SKM-1 (cell line): ENCODE measurements at regions not wholly inside any gene's neighbourhood (a gene's known extent, or its start where the extent isn't known, plus 50 kb on each side); places are given as distances from the start of the nearest gene placed in this dataset.

ENCODE experiments used
- DNase-seq: peaks from one replicate; lab custom pipeline; 2025; ENCODE audit not compliant: unreplicated experiment; lab: John Stamatoyannopoulos, UW

- no peak for DNase-seq
Measured at GRCh38 chr11:29783506-29783905, 233.3 kb downstream of the KCNA4 start.

GRCh38 chr11:29782447-29782846 is 234.4 kb downstream of the KCNA4 start:
- no peak for DNase-seq

- DNase-seq: no peak
Measured at GRCh38 chr11:29781268-29781667, 235.6 kb downstream of the KCNA4 start.

- no peak for DNase-seq
Measured at GRCh38 chr11:29780756-29781155, 236.1 kb downstream of the KCNA4 start.

- no peak for DNase-seq
Measured at GRCh38 chr11:29773656-29774264, 243.1 kb downstream of the KCNA4 start.

DNA sequence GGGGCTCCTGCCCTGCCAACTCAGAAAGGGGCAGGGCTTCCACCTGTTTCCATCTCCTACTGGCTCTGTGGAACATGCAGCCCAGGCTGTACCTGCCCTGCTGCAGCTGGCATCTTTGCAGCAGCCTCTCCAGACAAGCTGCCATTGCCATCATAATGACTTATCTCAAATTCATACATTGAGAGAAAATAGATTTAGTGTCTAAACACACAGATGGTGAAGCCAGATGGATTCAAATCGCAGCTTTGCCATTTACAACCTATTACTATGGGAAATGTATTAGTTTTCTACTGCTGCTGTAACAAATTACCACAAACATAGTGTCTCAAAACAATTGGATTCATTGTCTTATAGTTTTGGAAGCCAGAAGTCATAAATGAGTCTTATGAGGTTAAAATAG is 260.0 kb downstream of the KCNA4 start:
- no peak for DNase-seq

- DNase-seq: no peak
Measured at GRCh38 chr11:29755474-29755873, 261.4 kb downstream of the KCNA4 start.

- DNase-seq: no peak
Measured at GRCh38 chr11:29751618-29752017, 265.2 kb downstream of the KCNA4 start.

DNA sequence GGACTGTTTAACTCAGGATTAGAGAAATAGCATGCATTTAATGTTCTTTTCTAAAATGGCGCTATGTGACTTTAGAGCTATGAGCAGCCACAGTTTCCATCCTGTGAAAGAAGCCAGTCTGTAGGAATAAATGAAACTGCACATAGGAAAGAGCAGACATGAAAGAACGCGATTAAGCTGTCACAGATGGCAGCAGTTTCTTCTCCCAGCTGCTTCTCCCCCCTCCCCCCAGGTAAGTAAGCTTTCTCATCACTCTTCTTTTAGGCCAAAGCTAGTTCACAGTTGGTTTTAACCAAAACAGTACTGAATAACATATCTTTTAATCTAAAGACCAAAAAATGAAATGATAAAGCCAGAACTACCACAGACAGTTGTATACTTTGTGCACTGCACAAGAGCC is 266.4 kb downstream of the KCNA4 start:
- DNase-seq: no peak

DNA sequence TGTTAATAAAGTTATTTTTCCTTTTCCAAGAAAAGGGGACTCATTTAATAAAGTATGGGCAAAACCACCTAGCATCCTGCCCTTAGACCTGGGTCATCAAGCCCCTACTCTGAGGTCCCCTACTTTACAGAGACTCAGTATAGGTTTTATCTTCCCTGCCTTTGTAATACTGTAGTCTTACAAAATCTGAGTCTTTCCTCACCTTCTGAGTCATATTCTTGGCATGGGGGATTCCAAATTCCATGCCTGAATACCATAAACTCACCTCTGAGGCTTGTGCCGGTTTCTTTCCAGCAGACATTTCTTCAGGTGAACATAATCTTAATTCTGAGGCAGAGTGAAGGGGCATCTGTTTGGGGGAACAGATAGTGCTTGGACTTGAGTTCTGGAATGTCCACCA is 282.5 kb downstream of the KCNA4 start:
- no peak for DNase-seq

DNA sequence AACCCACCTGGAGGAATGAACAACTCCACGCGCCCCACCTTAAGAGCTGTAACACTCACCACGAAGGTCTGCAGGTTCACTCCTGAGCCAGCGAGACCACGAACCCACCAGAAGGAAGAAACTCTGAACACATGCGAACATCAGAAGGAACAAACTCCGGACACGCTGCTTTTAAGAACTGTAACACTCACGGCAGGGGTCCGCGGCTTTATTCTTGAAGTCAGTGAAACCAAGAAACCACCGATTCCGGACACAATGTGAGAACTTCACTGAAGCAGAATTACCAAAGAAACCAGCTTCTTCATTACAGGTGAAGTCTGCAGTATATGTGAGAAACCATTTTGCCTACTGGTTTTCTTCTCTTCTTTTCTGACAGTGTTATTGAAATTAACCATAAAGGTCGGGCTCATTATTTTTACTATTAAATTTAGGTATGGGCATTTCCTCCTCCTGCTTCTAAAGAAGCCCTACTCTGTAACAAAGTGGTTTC is 303.0 kb downstream of the KCNA4 start:
- DNase-seq: no peak

DNA sequence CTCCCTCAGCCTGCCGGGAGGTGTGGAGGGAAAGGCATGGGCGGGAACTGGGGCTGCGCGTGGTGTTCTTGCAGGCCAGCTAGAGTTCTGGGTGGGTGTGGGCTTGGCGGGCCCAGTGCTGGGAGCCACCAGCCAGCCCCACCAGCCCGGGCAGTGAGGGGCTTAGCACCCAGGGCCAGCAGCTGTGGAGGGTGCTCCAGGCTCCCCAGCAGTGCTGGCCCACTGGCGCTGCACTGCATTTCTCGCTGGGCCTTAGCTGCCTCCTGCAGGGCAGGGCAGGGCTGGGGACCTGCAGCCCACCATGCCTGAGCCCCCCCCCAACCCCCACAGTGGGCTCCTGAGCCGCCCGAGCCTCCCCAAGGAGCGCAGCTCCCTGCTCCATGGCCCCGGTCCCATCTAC is 304.2 kb downstream of the KCNA4 start:
- no peak for DNase-seq

DNA sequence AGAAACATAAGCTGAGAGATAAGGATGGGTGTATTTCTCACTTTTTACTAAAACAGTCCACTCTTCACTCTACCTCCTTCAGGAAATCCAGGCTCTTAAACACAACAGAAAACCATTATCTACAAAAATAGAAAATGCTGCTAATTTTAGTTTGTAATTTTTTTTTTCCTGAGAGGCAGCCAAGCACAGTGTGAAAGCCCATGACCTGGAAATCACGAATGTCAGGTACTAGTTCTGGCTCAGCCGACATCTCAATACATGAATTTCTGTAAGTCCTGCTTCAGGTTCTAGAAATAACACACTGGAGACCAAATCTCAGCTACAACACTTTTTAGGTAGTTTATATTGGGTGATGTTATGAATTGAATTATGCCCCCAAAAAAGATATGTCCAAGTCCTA is 308.9 kb downstream of the KCNA4 start:
- no peak for DNase-seq

DNA sequence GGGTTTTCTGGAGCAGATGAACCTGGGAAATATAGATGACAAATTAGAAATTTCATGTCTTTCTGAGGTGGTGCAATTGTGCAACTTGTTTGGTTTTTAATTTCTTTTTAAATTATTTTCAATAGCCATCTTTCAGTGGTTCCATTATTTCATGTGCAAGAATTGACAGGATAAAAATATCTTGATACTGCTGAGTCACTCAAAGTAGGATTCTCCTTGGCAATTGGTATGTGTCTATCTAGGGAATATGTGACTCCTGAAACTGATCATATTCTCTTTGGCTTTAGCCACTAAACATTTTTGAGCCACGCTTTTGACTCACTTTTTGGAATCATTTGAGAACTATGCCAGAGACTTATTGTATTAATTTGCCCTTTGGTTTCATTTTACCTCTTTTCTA is 331.5 kb downstream of the KCNA4 start:
- DNase-seq: no peak

- DNase-seq: no peak
Measured at GRCh38 chr11:29682856-29683255, 334.0 kb downstream of the KCNA4 start.

DNA sequence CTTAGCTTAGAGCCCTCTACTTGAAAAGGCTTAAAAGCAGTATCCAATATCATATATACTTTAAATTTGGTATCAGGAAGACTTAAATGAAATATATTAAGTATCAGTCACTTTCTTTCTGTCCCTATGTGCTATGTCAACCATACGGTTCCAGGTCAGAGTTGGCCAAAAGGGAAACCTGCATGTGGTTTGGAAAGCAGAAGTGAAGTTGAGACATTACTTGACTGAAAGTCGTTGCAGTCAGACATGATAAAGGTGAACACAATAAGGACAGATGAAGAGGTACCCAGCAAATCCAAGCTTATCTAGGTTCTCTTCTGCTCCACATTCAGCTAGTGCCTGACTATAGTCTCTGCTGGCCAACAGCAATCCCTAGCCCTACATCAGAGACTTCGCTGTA is 336.8 kb downstream of the KCNA4 start:
- DNase-seq: no peak

GRCh38 chr11:29676993-29677392 is 339.8 kb downstream of the KCNA4 start:
- DNase-seq: no peak

- no peak for DNase-seq
Measured at GRCh38 chr11:29669310-29669709, 347.5 kb downstream of the KCNA4 start.

DNA sequence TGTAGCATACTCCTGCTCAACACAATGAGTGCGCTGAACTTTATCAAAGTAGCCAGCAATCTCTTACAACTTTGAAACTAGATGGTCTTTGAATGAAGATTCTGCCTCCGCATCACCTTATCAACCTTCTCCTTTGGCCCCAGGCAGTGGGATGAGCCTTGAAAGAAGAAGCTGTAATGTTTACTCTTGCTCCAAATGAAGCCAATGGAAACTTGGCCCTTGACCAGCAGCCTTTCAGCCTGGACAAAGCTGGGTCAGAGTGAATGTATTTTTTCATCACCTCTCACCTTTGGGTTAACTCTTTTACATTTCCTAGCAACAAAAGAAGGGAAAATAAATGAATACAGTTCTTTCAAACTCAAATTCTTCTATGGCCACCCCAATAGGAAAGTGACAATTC is 359.1 kb downstream of the KCNA4 start:
- DNase-seq: no peak

GRCh38 chr11:29656597-29656996 is 360.2 kb downstream of the KCNA4 start:
- DNase-seq: no peak

DNA sequence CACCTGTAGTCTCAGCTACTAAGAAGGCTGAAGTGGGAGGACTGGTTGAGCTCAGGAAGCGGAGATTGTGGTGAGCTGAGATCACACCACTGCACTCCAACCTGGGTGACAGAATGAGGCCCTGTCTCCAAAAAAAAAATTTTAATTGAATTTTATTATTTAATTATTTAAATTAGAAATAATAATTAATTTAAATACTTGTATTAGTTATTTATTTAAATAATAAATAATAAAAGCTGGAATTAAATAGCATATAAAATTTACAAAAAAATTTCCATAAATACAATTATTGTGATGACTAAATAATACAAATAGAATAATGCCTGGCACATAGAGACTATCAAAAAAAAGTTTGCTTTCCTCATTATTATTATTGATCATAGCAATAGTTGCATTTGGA is 371.5 kb downstream of the KCNA4 start:
- DNase-seq: no peak

DNA sequence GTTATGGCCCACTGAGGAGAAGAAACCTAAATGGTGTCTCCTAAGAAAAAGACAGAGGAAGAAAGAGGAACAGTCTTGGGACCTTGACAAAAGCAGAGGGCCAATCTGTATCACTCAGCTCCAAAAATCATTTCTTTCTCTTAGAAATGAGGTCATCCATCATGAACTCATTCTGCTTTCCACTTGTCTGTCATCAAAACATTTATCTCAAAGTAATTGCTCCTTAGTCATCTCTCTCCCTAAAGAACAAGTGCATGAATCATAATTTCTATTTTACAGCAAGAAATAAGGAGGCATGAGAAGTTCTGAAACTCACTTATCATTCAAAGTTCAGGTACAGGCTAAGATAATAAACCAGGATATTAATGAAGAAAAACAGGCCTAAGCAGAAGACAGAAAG is 375.6 kb downstream of the KCNA4 start:
- no peak for DNase-seq

- peak; percentile 21 for DNase-seq
Measured at GRCh38 chr11:29634744-29635143, 382.1 kb downstream of the KCNA4 start.

DNA sequence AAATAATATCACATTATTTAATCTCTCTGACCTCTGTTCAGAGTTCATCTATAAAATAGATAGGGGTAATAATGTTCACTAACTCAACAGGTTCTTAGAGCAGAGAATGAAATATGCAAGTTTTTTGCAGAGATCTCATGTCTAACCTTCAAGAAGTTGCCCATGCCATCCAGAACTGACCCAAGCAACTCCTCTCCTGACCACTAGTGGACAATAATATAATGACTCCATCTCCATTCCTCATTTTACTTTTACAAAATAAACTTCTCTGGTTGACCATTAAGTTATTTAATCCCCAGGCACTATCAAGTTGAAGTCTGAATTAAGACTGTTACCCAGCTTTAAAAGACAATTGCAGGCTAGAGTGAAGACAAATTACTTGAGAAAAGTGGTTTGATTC is 382.6 kb downstream of the KCNA4 start:
- DNase-seq: no peak
